ENCODE measurements at regions not wholly inside any gene's neighbourhood (a gene's known extent, or its start where the extent isn't known, plus 50 kb on each side); places are given as distances from the start of the nearest gene placed in this dataset.

DNA sequence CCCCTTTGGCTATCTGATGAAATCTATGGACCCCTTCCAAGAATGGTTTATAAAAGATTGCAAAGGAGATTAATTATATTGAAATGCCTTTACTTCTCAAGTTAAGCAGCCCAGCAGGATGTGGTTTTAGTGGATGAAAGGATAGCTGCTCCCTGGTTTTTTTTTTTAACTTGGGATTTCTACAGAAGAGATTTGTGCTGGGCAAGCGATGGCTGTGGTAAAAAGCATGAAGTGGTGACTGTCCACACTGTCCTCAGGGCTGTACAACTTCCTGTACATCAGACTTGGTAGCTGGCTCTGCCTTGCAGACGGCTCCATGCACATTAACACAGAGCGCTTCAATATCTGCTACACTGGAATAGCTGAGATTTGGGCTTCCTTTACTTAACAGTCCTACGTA, 321.7 kb downstream of the DHX15 start:
- H3K27me3 ChIP-seq (ENCODE audit: low read length): no peaks in the 10 kb centered on the region
- H3K79me2 ChIP-seq (ENCODE audit: insufficient read depth, low read length): no peaks in the 10 kb centered on the region
- H3K4me2 ChIP-seq (ENCODE audit: low read depth, low read length, poor library complexity, severe bottlenecking): no peak overlapping the region
- H3K9me2 ChIP-seq (replicated peaks; ENCODE audit: insufficient read depth, low read length): no peaks in the 10 kb centered on the region
- H3K36me3 ChIP-seq (ENCODE audit: low read length): no peaks in the 10 kb centered on the region
- H3K4me3 ChIP-seq (ENCODE audit: insufficient read depth, low read length, poor library complexity, severe bottlenecking): no peak overlapping the region
- H3K9me3 ChIP-seq (ENCODE audit: insufficient read depth, low read length): no peaks in the 10 kb centered on the region
- H3K9ac ChIP-seq (ENCODE audit: low read length): no peak overlapping the region
- H4K20me1 ChIP-seq (ENCODE audit: low read depth, low read length): no peaks in the 10 kb centered on the region
- H3F3A ChIP-seq (ENCODE audit: insufficient read depth): no peaks in the 10 kb centered on the region
- TF ChIP-seq EZH2phosphoT487 (conservative IDR thresholded peaks at IDR 0.05; ENCODE audit: low read length): no peak
- TF ChIP-seq, protein P1, sequence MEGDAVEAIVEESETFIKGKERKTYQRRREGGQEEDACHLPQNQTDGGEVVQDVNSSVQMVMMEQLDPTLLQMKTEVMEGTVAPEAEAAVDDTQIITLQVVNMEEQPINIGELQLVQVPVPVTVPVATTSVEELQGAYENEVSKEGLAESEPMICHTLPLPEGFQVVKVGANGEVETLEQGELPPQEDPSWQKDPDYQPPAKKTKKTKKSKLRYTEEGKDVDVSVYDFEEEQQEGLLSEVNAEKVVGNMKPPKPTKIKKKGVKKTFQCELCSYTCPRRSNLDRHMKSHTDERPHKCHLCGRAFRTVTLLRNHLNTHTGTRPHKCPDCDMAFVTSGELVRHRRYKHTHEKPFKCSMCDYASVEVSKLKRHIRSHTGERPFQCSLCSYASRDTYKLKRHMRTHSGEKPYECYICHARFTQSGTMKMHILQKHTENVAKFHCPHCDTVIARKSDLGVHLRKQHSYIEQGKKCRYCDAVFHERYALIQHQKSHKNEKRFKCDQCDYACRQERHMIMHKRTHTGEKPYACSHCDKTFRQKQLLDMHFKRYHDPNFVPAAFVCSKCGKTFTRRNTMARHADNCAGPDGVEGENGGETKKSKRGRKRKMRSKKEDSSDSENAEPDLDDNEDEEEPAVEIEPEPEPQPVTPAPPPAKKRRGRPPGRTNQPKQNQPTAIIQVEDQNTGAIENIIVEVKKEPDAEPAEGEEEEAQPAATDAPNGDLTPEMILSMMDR (IDR thresholded peaks at IDR 0.05; ENCODE audit: insufficient read depth, low read length, poor library complexity, severe bottlenecking): no peak
- no peak overlapping the region for H2AFZ ChIP-seq (ENCODE audit: low read depth, low read length, severe bottlenecking)
- no peak overlapping the region for H3K27ac ChIP-seq (ENCODE audit: low read depth, low read length)

DNA sequence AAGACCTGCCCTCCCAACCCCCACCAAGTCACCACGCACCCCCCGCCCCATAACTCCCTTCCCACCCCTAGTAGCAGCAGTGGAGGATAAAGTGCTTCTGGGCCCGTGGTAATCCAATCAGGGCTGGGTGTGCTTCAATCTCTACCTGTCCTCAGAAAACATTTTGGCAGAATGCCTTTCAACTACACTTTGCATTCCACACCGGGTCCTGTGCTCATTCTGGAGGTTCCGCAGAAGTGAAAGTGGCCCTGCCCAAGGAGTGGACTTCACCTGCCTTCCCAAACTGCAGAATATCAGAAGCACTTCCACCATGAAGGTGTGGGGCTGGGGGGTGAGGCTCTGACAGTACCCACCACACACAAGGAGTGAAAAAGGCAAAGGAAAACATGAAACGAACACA, 322.3 kb downstream of the DHX15 start:
- Histone ChIP-seq H3F3A (ENCODE audit: insufficient read depth) (no peaks in the 10 kb centered on the region), H4K20me1 (ENCODE audit: low read depth, low read length) (no peaks in the 10 kb centered on the region), H3K79me2 (ENCODE audit: insufficient read depth, low read length) (no peaks in the 10 kb centered on the region), H3K36me3 (ENCODE audit: low read length) (no peaks in the 10 kb centered on the region), H3K4me2 (ENCODE audit: low read depth, low read length, poor library complexity, severe bottlenecking) (no peak overlapping the region), H3K27ac (ENCODE audit: low read depth, low read length) (no peak overlapping the region), H2AFZ (ENCODE audit: low read depth, low read length, severe bottlenecking) (no peak overlapping the region), H3K9me2 (replicated peaks; ENCODE audit: insufficient read depth, low read length) (no peaks in the 10 kb centered on the region), H3K27me3 (ENCODE audit: low read length) (no peaks in the 10 kb centered on the region), H3K9me3 (ENCODE audit: insufficient read depth, low read length) (no peaks in the 10 kb centered on the region), H3K4me3 (ENCODE audit: insufficient read depth, low read length, poor library complexity, severe bottlenecking) (no peak overlapping the region), H3K9ac (ENCODE audit: low read length) (no peak overlapping the region)
- TF ChIP-seq EZH2phosphoT487 (conservative IDR thresholded peaks at IDR 0.05; ENCODE audit: low read length): no peak
- TF ChIP-seq, protein P1 (IDR thresholded peaks at IDR 0.05; ENCODE audit: insufficient read depth, low read length, poor library complexity, severe bottlenecking): no peak

DNA sequence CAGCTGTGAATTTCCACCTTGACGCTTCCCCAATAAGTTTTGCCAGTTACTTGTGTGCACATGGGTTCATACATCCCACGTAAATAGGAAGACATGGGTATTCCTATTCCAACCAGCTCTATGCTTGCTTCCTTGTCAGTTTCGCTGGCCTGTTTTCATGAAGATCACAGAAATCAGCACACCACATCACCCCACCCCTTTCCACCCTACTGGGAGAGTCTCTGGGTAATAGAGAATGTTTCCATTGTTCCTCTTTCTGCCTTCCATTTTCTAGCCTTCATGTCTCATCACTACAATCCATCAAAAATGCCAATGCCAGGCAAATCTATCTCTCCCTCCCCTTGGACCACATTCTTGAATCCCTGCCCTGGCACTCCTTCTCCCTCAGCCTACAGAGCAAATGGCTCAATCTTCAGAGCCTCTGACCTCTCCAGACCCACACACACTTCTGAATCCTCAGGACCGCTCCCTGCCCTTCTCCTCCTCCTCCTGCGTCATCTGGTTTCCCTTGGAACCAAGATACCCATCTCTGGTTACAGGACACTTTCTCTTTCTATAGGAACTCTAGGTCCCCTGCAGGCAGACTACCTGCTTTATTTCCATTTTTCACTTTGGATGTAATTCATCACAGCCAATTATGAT, 323.3 kb downstream of the DHX15 start:
- no peaks in the 10 kb centered on the region for H4K20me1 ChIP-seq (ENCODE audit: low read depth, low read length)

More for the DNA sequence above, 323.3 kb downstream of the DHX15 start:
- H3K79me2 ChIP-seq (ENCODE audit: insufficient read depth, low read length): no peaks in the 10 kb centered on the region
- H3K4me2 ChIP-seq (ENCODE audit: low read depth, low read length, poor library complexity, severe bottlenecking): no peak overlapping the region
- no peaks in the 10 kb centered on the region for H3K9me2 ChIP-seq (replicated peaks; ENCODE audit: insufficient read depth, low read length)
- H3K4me3 ChIP-seq (ENCODE audit: insufficient read depth, low read length, poor library complexity, severe bottlenecking): no peak overlapping the region
- H3K9ac ChIP-seq (ENCODE audit: low read length): no peak overlapping the region
- no peak for TF ChIP-seq EZH2phosphoT487 (conservative IDR thresholded peaks at IDR 0.05; ENCODE audit: low read length)
- TF ChIP-seq, protein P1 (IDR thresholded peaks at IDR 0.05; ENCODE audit: insufficient read depth, low read length, poor library complexity, severe bottlenecking): no peak
- no peaks in the 10 kb centered on the region for H3K36me3 ChIP-seq (ENCODE audit: low read length)
- no peaks in the 10 kb centered on the region for H3F3A ChIP-seq (ENCODE audit: insufficient read depth)
- H3K27me3 ChIP-seq (ENCODE audit: low read length): no peaks in the 10 kb centered on the region
- no peak overlapping the region for H2AFZ ChIP-seq (ENCODE audit: low read depth, low read length, severe bottlenecking)
- H3K27ac ChIP-seq (ENCODE audit: low read depth, low read length): no peak overlapping the region
- H3K9me3 ChIP-seq (ENCODE audit: insufficient read depth, low read length): no peaks in the 10 kb centered on the region

Data from SU-DHL-6 (cell line).